ENCODE measurements at regions not wholly inside any gene's neighbourhood (a gene's known extent, or its start where the extent isn't known, plus 50 kb on each side); places are given as distances from the start of the nearest gene placed in this dataset.

- TF ChIP-seq CTCF (IDR thresholded peaks at IDR 0.05; ENCODE audit: unreplicated experiment), result no peak
- Mint-ChIP-seq H3K4me3 (ENCODE audit: unreplicated experiment) (no peak overlapping the region), H3K9me3 (ENCODE audit: unreplicated experiment) (no peaks in the 10 kb centered on the region), H3K27ac (ENCODE audit: unreplicated experiment) (no peak overlapping the region), H3K4me1 (ENCODE audit: unreplicated experiment) (no peaks in the 10 kb centered on the region), H3K27me3 (ENCODE audit: unreplicated experiment) (no peaks in the 10 kb centered on the region), H3K36me3 (ENCODE audit: low read depth, unreplicated experiment) (no peaks in the 10 kb centered on the region)
- no peak for DNase-seq (ENCODE audit: low spot score)
Observed at GRCh38 chr14:31966896-31967668, 110.0 kb upstream of the ARHGAP5 start.

- no peak overlapping the region for H3K4me3 Mint-ChIP-seq (ENCODE audit: unreplicated experiment)
- no peaks in the 10 kb centered on the region for H3K9me3 Mint-ChIP-seq (ENCODE audit: unreplicated experiment)
- H3K36me3 Mint-ChIP-seq (ENCODE audit: low read depth, unreplicated experiment), result peaks cover under 1% of the 10 kb centered on the region
- H3K27ac Mint-ChIP-seq (ENCODE audit: unreplicated experiment), result no peak overlapping the region
- no peaks in the 10 kb centered on the region for H3K27me3 Mint-ChIP-seq (ENCODE audit: unreplicated experiment)
- no peak for DNase-seq (ENCODE audit: low spot score)
- no peaks in the 10 kb centered on the region for H3K4me1 Mint-ChIP-seq (ENCODE audit: unreplicated experiment)
- no peak for TF ChIP-seq CTCF (IDR thresholded peaks at IDR 0.05; ENCODE audit: unreplicated experiment)
Observed at GRCh38 chr14:31967669-31967975, 109.5 kb upstream of the ARHGAP5 start.

GRCh38 chr14:31968107-31968810 lies 108.8 kb upstream of the ARHGAP5 start:
- Mint-ChIP-seq H3K27ac (ENCODE audit: unreplicated experiment) (no peak overlapping the region), H3K36me3 (ENCODE audit: low read depth, unreplicated experiment) (peaks cover 4% of the 10 kb centered on the region), H3K4me3 (ENCODE audit: unreplicated experiment) (no peak overlapping the region), H3K4me1 (ENCODE audit: unreplicated experiment) (no peaks in the 10 kb centered on the region), H3K9me3 (ENCODE audit: unreplicated experiment) (no peaks in the 10 kb centered on the region), H3K27me3 (ENCODE audit: unreplicated experiment) (peaks cover 2% of the 10 kb centered on the region)
- no peak for TF ChIP-seq CTCF (IDR thresholded peaks at IDR 0.05; ENCODE audit: unreplicated experiment)
- DNase-seq (ENCODE audit: low spot score), result no peak

GRCh38 chr14:31968956-31969698 lies 108.0 kb upstream of the ARHGAP5 start:
- no peak for TF ChIP-seq CTCF (IDR thresholded peaks at IDR 0.05; ENCODE audit: unreplicated experiment)
- Mint-ChIP-seq H3K4me1 (ENCODE audit: unreplicated experiment) (no peaks in the 10 kb centered on the region), H3K9me3 (ENCODE audit: unreplicated experiment) (no peaks in the 10 kb centered on the region), H3K36me3 (ENCODE audit: low read depth, unreplicated experiment) (peaks cover 4% of the 10 kb centered on the region), H3K27me3 (ENCODE audit: unreplicated experiment) (peaks cover 3% of the 10 kb centered on the region), H3K4me3 (ENCODE audit: unreplicated experiment) (no peak overlapping the region), H3K27ac (ENCODE audit: unreplicated experiment) (no peak overlapping the region)
- DNase-seq (ENCODE audit: low spot score), result no peak
